GM12878 (cell line): ENCODE measurements at regions not wholly inside any gene's neighbourhood (a gene's known extent, or its start where the extent isn't known, plus 50 kb on each side); places are given as distances from the start of the nearest gene placed in this dataset.

Source experiments
- ATAC-seq: fragments of 200-7000 bp; cut with Tn5 transposase; 3 replicates; pipeline ENCODE4 v1.9.1; 2020; ENCODE audit warnings: mild to moderate bottlenecking, moderate library complexity
- BruUV-seq: library from RNA; stranded (reverse); fragments of 400-500 nt; replicated peaks from 2 replicates; lab custom pipeline; 2021; lab: Mats Ljungman, UMichigan
- CTCF ChIA-PET: fragments of 300-600 bp; sonication (Branson Sonifier 250); formaldehyde crosslinking; extraction: SDS; loops from one replicate; lab custom pipeline; 2021; ENCODE audit warnings: inconsistent platforms; lab: Yijun Ruan, JAX
- POLR2A ChIA-PET: fragments of 350-600 bp; formaldehyde crosslinking; extraction: SDS; loops from one replicate; lab custom pipeline; 2021; ENCODE audit warnings: inconsistent platforms; lab: Charles Lee
- RAD21 ChIA-PET: fragments of 300-600 bp; sonication (Branson Sonifier 250); formaldehyde crosslinking; loops from one replicate; lab custom pipeline; 2023; ENCODE audit warnings: antibody characterized with exemption; ENCODE audit not compliant: unreplicated experiment; lab: Charles Lee
- SMC1A ChIA-PET: fragments of 300-600 bp; sonication (Branson Sonifier 250); formaldehyde crosslinking; loops from one replicate; lab custom pipeline; 2023; ENCODE audit not compliant: unreplicated experiment, uncharacterized antibody; lab: Charles Lee
- DNase-seq: peaks from one replicate; pipeline ENCODE4 v3.0.0-alpha.2; 2011; ENCODE audit warnings: low read depth, low spot score
- FAIRE-seq: peaks from 3 replicates; lab custom pipeline; 2011; peaks lifted over from hg19 to GRCh38; lab: Jason Lieb, UNC
- H2AFZ ChIP-seq: 2 replicates; pipeline ENCODE4 v1.6.0; 2011; ENCODE audit warnings: low read depth, low read length, control low read depth; ENCODE audit not compliant: control insufficient read depth
- H3K27ac ChIP-seq: 2 replicates; pipeline ENCODE4 v1.5.1; 2011; ENCODE audit warnings: control low read depth; ENCODE audit not compliant: control insufficient read depth, insufficient read depth
- H3K27me3 ChIP-seq, 2 experiments: replicated peaks in 1 of 2; 2 replicates each; pipeline versions ENCODE4 v1.6.0 to v1.6.1; 2011; ENCODE audit warnings: low read length in 1 of 2; ENCODE audit not compliant: control insufficient read depth in 2 of 2, insufficient read depth in 2 of 2
- H3K36me3 ChIP-seq, 2 experiments: 2 replicates each; pipeline ENCODE4 v1.5.1; 2011; ENCODE audit warnings: low read length in 1 of 2; ENCODE audit not compliant: control insufficient read depth in 2 of 2, insufficient read depth in 2 of 2
- H3K4me1 ChIP-seq: 2 replicates; pipeline ENCODE4 v1.6.1; 2011; ENCODE audit warnings: mild to moderate bottlenecking, low read length, moderate library complexity, mixed read lengths; ENCODE audit not compliant: control insufficient read depth, insufficient read depth
- H3K4me2 ChIP-seq: 2 replicates; pipeline ENCODE4 v1.6.0; 2011; ENCODE audit warnings: control low read depth; ENCODE audit not compliant: control insufficient read depth, insufficient read depth
- H3K4me3 ChIP-seq: fragments of 200-600 bp; sonication (generic); 2 replicates; pipeline ENCODE4 v1.5.1; 2016
- H3K79me2 ChIP-seq: 2 replicates; pipeline ENCODE4 v1.6.0; 2011; ENCODE audit warnings: low read length; ENCODE audit not compliant: control insufficient read depth, insufficient read depth
- H3K9ac ChIP-seq: 2 replicates; pipeline ENCODE4 v1.8.0; 2011; ENCODE audit warnings: low read length, control low read depth, mixed read lengths; ENCODE audit not compliant: control insufficient read depth, insufficient read depth
- H3K9me3 ChIP-seq: replicated peaks from 3 replicates; pipeline ENCODE4 v1.5.1; 2011; ENCODE audit warnings: mild to moderate bottlenecking, low read length; ENCODE audit not compliant: control insufficient read depth, insufficient read depth
- H4K20me1 ChIP-seq: 2 replicates; pipeline ENCODE4 v1.6.0; 2011; ENCODE audit not compliant: control insufficient read depth, insufficient read depth
- CEBPZ ChIP-seq: fragments of 150-350 bp; IDR thresholded peaks from 2 replicates; pipeline ENCODE4 v1.6.1; 2016; ENCODE audit warnings: low read depth, low read length
- EP300 ChIP-seq, 2 experiments: fragments of 150-350 bp in 1 of 2; IDR thresholded peaks; 2 replicates each; pipeline ENCODE4 v1.6.1; 2011 to 2012; ENCODE audit warnings: low read depth in 2 of 2, low read length in 2 of 2, borderline replicate concordance in 1 of 2, improper control_type of control experiment in 1 of 2, inconsistent platforms in 1 of 2; ENCODE audit not compliant: control insufficient read depth in 1 of 2
- ETV6 ChIP-seq, 2 experiments: fragments of 450-650 bp in 1 of 2; IDR thresholded peaks in 1 of 2; conservative IDR thresholded peaks in 1 of 2; 2 replicates each; pipeline ENCODE4 v1.6.1; 2014; ENCODE audit warnings: antibody characterized with exemption in 1 of 2, borderline replicate concordance in 1 of 2, low read depth in 1 of 2, mild to moderate bottlenecking in 1 of 2, moderate library complexity in 1 of 2
- HSF1 ChIP-seq: fragments of 150-350 bp; IDR thresholded peaks from 2 replicates; pipeline ENCODE4 v1.6.1; 2014; ENCODE audit warnings: mild to moderate bottlenecking, low read depth, low read length
- MXI1 ChIP-seq: fragments of 150-350 bp; IDR thresholded peaks from 2 replicates; pipeline ENCODE4 v1.6.1; 2011; ENCODE audit warnings: low read depth, mild to moderate bottlenecking, inconsistent platforms, low read length, improper control_type of control experiment
- NR2C1 ChIP-seq: fragments of 450-650 bp; IDR thresholded peaks from 2 replicates; pipeline ENCODE4 v1.6.1; 2017; ENCODE audit warnings: antibody characterized with exemption, mild to moderate bottlenecking, moderate library complexity
- POLR2A ChIP-seq: IDR thresholded peaks from 2 replicates; pipeline ENCODE4 v1.6.1; 2011; ENCODE audit warnings: low read depth, mild to moderate bottlenecking, low read length
- POLR2AphosphoS2 ChIP-seq: IDR thresholded peaks from 2 replicates; pipeline ENCODE4 v1.6.1; 2011; ENCODE audit warnings: low read depth, mild to moderate bottlenecking, low read length, improper control_type of control experiment, moderate library complexity
- POU2F2 ChIP-seq: IDR thresholded peaks from 3 replicates; pipeline ENCODE4 v1.6.1; 2011; ENCODE audit warnings: low read depth, mild to moderate bottlenecking, low read length, borderline replicate concordance
- RAD51 ChIP-seq: fragments of 450-650 bp; IDR thresholded peaks from 2 replicates; pipeline ENCODE4 v1.6.1; 2016; ENCODE audit warnings: moderate library complexity, mild to moderate bottlenecking, inconsistent platforms
- STAT1 ChIP-seq: fragments of 450-650 bp; conservative IDR thresholded peaks from 2 replicates; pipeline ENCODE4 v1.6.1; 2014; ENCODE audit warnings: antibody characterized with exemption, mild to moderate bottlenecking
- ZNF622 ChIP-seq: fragments of 450-650 bp; IDR thresholded peaks from 2 replicates; pipeline ENCODE4 v1.6.1; 2017; ENCODE audit warnings: mild to moderate bottlenecking, inconsistent platforms
- WGBS: methylation state at CpG from one replicate; pipeline ENCODE4 v1.1.6; 2016; ENCODE audit warnings: low lambda C conversion rate; ENCODE audit not compliant: insufficient replicate concordance, insufficient coverage; ENCODE audit errors: missing lambda C conversion rate; 5-methylcytosine and 5-hydroxymethylcytosine counted together
- in situ Hi-C: fragments of 300-500 bp; cut with MboI; formaldehyde crosslinking; loops from 9 replicates; pipeline ENCODE4 v1.14.3; 2018; ENCODE audit warnings: mixed read lengths
- intact Hi-C: fragments of 100-400 bp; cut with micrococcal nuclease; formaldehyde crosslinking; loops from one replicate; pipeline ENCODE4 v1.14.2; 2022; ENCODE audit not compliant: unreplicated experiment
- TF ChIP-seq, protein P1 (sequence below): fragments of 450-650 bp; formaldehyde crosslinking; IDR thresholded peaks from 2 replicates; pipeline ENCODE4 v1.5.0; 2022; ENCODE audit warnings: mild to moderate bottlenecking, missing genetic modification characterization
- TF ChIP-seq, protein P2 (sequence below): fragments of 450-650 bp; IDR thresholded peaks from 2 replicates; pipeline ENCODE4 v1.6.1; 2016; ENCODE audit warnings: mild to moderate bottlenecking

DNA sequence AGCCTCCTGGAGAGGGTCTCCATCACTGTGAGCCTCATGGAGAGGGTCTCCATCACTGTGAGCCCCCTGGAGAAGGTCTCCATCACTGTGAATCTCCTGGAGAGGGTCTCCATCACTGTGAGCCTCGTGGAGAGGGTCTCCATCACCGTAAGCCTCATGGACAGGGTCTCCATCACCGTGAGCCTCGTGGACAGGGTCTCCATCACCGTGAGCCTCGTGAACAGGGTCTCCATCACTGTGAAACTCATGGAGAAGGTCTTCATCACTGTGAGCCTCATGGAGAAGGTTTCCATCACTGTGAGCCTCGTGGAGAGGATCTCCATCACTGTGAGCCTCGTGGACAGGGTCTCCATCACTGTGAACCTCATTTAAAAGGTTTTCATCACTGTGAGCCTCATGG lies 140.0 kb downstream of the ERMARD start:
- ChIA-PET POLR2A (no interaction called here), SMC1A (no interaction called here), CTCF (no interaction called here), RAD21 (no interaction called here)
- H2AFZ ChIP-seq, result no peak overlapping the region
- peaks cover 1% of the 10 kb centered on the region; the same call in 1 of the 3 replicates for H3K9me3 ChIP-seq
- H3K4me3 ChIP-seq, result no peak overlapping the region
- H3K27ac ChIP-seq, result no peak overlapping the region
- intact Hi-C loops (no loop called here), in situ Hi-C loops (no loop called here)
- no peaks in the 10 kb centered on the region for H3K4me1 ChIP-seq
- ATAC-seq (no peak), FAIRE-seq (no peak), DNase-seq (no peak)
- H4K20me1 ChIP-seq, result no peaks in the 10 kb centered on the region
- no peak for TF ChIP-seq HSF1
- TF ChIP-seq MXI1, result no peak
- no peak for TF ChIP-seq POLR2A
- TF ChIP-seq, protein P1, sequence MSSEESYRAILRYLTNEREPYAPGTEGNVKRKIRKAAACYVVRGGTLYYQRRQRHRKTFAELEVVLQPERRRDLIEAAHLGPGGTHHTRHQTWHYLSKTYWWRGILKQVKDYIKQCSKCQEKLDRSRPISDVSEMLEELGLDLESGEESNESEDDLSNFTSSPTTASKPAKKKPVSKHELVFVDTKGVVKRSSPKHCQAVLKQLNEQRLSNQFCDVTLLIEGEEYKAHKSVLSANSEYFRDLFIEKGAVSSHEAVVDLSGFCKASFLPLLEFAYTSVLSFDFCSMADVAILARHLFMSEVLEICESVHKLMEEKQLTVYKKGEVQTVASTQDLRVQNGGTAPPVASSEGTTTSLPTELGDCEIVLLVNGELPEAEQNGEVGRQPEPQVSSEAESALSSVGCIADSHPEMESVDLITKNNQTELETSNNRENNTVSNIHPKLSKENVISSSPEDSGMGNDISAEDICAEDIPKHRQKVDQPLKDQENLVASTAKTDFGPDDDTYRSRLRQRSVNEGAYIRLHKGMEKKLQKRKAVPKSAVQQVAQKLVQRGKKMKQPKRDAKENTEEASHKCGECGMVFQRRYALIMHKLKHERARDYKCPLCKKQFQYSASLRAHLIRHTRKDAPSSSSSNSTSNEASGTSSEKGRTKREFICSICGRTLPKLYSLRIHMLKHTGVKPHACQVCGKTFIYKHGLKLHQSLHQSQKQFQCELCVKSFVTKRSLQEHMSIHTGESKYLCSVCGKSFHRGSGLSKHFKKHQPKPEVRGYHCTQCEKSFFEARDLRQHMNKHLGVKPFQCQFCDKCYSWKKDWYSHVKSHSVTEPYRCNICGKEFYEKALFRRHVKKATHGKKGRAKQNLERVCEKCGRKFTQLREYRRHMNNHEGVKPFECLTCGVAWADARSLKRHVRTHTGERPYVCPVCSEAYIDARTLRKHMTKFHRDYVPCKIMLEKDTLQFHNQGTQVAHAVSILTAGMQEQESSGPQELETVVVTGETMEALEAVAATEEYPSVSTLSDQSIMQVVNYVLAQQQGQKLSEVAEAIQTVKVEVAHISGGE (CRISPR knock-in tag), result no peak
- TF ChIP-seq STAT1, result no peak
- no peak for TF ChIP-seq CEBPZ
- TF ChIP-seq RAD51, result no peak
- no peak for TF ChIP-seq EP300 (IDR thresholded peaks at IDR 0.05; ENCODE audit: borderline replicate concordance in 1 of 2, control insufficient read depth in 1 of 2, low read depth in 2 of 2, low read length in 2 of 2)
- no peak for TF ChIP-seq ZNF622
- no peak for TF ChIP-seq POU2F2
- TF ChIP-seq ETV6 (conservative IDR thresholded peaks at IDR 0.05 in 1 of 2, IDR thresholded peaks at IDR 0.05 in 1 of 2; ENCODE audit: borderline replicate concordance in 1 of 2, low read depth in 1 of 2), result no peak
- TF ChIP-seq, protein P2, sequence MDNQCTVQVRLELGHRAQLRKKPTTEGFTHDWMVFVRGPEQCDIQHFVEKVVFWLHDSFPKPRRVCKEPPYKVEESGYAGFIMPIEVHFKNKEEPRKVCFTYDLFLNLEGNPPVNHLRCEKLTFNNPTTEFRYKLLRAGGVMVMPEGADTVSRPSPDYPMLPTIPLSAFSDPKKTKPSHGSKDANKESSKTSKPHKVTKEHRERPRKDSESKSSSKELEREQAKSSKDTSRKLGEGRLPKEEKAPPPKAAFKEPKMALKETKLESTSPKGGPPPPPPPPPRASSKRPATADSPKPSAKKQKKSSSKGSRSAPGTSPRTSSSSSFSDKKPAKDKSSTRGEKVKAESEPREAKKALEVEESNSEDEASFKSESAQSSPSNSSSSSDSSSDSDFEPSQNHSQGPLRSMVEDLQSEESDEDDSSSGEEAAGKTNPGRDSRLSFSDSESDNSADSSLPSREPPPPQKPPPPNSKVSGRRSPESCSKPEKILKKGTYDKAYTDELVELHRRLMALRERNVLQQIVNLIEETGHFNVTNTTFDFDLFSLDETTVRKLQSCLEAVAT, result no peak
- TF ChIP-seq POLR2AphosphoS2, result no peak
- no peak for TF ChIP-seq NR2C1
- H3K27me3 ChIP-seq, result no peaks in the 10 kb centered on the region
- WGBS, result 0% methylated on average over 8 of the region's 8 CpGs
- no peak overlapping the region for H3K4me2 ChIP-seq
- H3K79me2 ChIP-seq, result no peaks in the 10 kb centered on the region
- BruUV-seq, result no TSS peak
- H3K9ac ChIP-seq, result no peak overlapping the region
- no peaks in the 10 kb centered on the region for H3K36me3 ChIP-seq
